ENCODE measurements at regions not wholly inside any gene's neighbourhood (a gene's known extent, or its start where the extent isn't known, plus 50 kb on each side); places are given as distances from the start of the nearest gene placed in this dataset.

DNA sequence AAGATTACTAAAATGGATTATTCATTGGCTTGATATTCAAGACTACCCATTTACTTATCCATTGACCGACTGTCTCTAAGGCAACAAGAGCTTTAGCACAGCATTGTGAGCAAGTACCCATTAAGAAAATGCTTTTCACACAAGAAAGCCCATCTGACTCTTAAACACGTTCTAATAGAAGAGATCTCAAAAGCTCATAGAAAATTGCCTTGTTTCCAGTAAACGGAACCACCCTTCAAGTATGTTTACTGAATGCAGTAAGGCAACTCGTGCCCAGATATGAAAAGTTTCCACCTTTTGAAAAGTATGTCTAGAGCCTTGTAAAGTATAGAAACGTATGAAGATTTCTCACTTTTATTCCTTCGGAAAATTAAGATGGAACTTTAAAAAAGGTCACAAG lies 655.3 kb upstream of the ALCAM start:
- TF ChIP-seq CTCF (IDR thresholded peaks at IDR 0.05) (no peak), EZH2phosphoT487 (IDR thresholded peaks at IDR 0.05) (no peak)

Data from neural progenitor cell (in vitro differentiated cells).